ENCODE measurements at regions not wholly inside any gene's neighbourhood (a gene's known extent, or its start where the extent isn't known, plus 50 kb on each side); places are given as distances from the start of the nearest gene placed in this dataset.
A peak's percentile ranks its signal among the peaks of the same experiment; 100 is the strongest.

DNA sequence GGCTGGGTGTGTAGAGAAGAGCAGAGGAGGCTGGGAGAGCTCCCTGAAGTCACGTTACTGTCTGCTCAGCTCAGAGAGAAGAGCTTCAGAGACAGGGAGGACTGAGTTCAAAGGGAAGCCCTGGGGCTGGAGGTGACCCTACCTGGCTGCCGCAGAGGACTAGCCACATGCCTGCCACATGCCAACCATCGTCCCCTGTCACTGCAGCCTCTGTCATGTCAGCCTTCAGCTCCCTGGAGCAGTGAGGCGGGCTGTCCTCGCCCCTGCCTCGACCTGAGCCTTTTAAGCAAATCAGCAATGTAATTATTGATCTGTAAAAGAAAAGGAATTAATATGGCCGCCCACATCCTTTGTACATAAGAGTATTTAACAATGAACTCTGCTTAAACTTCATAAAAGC is 89.3 kb upstream of the RET start:
- Histone ChIP-seq H3K27me3 (replicated peaks in 2 of 5; ENCODE audit: control insufficient read depth in 4 of 5, insufficient read depth in 5 of 5, low read length in 4 of 5) (no peaks in the 10 kb centered on the region), H3K9me3 (ENCODE audit: control extremely low read depth in 1 of 5, control insufficient read depth in 4 of 5, insufficient read depth in 2 of 5, low read depth in 1 of 5, low read length in 4 of 5) (no peaks in the 10 kb centered on the region), H3K36me3 (ENCODE audit: control insufficient read depth in 4 of 4, insufficient read depth in 4 of 4, low read length in 3 of 4) (no peaks in the 10 kb centered on the region), H3K27ac (ENCODE audit: insufficient read depth in 1 of 2, low read depth in 1 of 2, low read length in 2 of 2, poor library complexity in 1 of 2, severe bottlenecking in 2 of 2) (no peak overlapping the region), H3K4me1 (ENCODE audit: control extremely low read depth in 1 of 4, control insufficient read depth in 4 of 4, insufficient read depth in 4 of 4, low read length in 3 of 4) (peaks cover 0 to 15% (median 6%) of the 10 kb centered on the region in 4 experiments), H3K4me3 (ENCODE audit: control insufficient read depth in 1 of 7, extremely low read depth in 1 of 7, insufficient read depth in 4 of 7, low read depth in 2 of 7, low read length in 6 of 7) (no peak overlapping the region)
- POLR2A ChIA-PET: interaction anchor here (0.6 kb wide), 1 partner anchor 43 kb away, joined by 3 read pairs; no protein-coding TSS in a partner anchor
- CTCF ChIA-PET: interaction anchor here (1.5 kb wide), 1 partner anchor 11 kb away, joined by 3 read pairs; no protein-coding TSS in a partner anchor
- WGBS (ENCODE audit: insufficient coverage): 94% methylated on average over 3 of the region's 7 CpGs
- DNase-seq: no peak

DNA sequence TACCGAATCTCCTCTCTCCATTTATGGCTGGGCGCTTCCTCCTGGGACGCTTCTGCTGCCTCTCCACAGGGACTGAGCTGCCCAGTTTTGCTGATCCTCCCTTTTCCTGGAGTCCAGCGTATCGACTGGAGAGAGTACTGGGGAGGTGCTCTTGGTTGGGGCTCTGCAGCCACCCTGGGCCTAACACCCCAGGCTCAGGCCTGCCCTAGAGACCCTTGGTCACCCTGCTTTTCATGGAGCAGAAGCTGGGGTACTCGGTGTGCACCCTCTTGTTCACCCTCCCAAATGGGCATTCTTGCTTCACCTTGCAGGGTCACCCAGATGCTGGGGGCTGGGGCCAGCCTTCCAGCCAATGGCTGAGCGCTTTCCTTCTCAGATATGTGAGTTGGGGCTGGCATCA is 88.8 kb upstream of the RET start:
- no peaks in the 10 kb centered on the region for H3K36me3 ChIP-seq (ENCODE audit: control insufficient read depth in 4 of 4, insufficient read depth in 4 of 4, low read length in 3 of 4)
- CTCF ChIA-PET: interaction anchor here (1.2 to 1.5 kb wide), 2 partner anchors 11 to 94 kb away, joined by 3 to 4 read pairs; no protein-coding TSS in a partner anchor
- 97% methylated on average over 7 of the region's 7 CpGs for WGBS (ENCODE audit: insufficient coverage)
- no peak overlapping the region for H3K4me3 ChIP-seq (ENCODE audit: control insufficient read depth in 1 of 7, extremely low read depth in 1 of 7, insufficient read depth in 4 of 7, low read depth in 2 of 7, low read length in 6 of 7)
- DNase-seq: no peak
- no peak overlapping the region for H3K27ac ChIP-seq (ENCODE audit: insufficient read depth in 1 of 2, low read depth in 1 of 2, low read length in 2 of 2, poor library complexity in 1 of 2, severe bottlenecking in 2 of 2)
- H3K27me3 ChIP-seq (replicated peaks in 2 of 5; ENCODE audit: control insufficient read depth in 4 of 5, insufficient read depth in 5 of 5, low read length in 4 of 5): no peaks in the 10 kb centered on the region
- POLR2A ChIA-PET: no interaction called here
- peaks cover 0 to 15% (median 6%) of the 10 kb centered on the region in 4 experiments for H3K4me1 ChIP-seq (ENCODE audit: control extremely low read depth in 1 of 4, control insufficient read depth in 4 of 4, insufficient read depth in 4 of 4, low read length in 3 of 4)
- H3K9me3 ChIP-seq (ENCODE audit: control extremely low read depth in 1 of 5, control insufficient read depth in 4 of 5, insufficient read depth in 2 of 5, low read depth in 1 of 5, low read length in 4 of 5): no peaks in the 10 kb centered on the region

DNA sequence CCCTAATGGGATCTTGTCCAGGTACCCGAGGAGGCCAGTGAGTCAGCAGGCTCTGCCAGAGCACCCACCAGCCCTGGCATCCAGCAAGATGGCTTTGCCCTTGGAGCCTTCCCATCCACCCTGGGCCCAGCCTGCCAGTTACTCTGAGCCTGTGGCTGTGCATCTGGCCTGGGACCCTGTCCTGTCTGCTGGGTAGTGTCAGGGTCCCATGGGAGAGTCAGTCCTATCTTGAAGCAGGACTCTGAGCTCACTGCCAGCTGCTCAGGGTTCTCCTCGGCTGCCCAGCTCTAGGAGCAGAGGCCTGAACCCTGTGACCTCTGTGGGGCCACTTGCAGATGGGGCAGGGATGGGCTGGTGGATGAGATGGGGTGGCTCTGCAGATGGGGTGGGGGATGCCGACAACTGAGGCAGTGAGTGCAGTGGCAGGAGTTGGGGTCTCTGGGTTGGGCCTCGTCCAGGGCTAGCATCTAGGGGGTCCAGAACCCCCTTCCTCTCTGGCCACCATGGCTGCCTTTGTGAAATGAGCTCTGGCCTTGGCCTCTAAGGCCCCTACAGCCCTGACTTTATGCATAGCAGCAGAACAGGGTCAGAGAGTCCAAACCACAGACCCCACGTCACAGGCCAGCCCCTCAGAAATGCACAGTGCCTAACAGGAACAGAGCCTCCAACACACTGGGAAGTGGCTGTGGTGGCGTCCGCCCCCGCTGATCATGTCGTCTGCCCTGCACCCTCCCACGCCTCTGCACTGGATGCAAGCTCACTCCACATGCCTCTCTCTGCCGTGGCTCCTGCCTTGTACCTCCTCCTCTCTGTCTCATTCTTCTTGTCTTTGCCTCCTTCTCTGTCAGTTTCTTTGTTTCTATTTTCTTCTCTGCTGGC is 88.1 kb upstream of the RET start:
- peak in 2 of 3 donors; percentile 37 to 60 for DNase-seq
- Histone ChIP-seq H3K36me3 (ENCODE audit: control insufficient read depth in 4 of 4, insufficient read depth in 4 of 4, low read length in 3 of 4) (no peaks in the 10 kb centered on the region), H3K27me3 (replicated peaks in 2 of 5; ENCODE audit: control insufficient read depth in 4 of 5, insufficient read depth in 5 of 5, low read length in 4 of 5) (no peaks in the 10 kb centered on the region), H3K9me3 (ENCODE audit: control extremely low read depth in 1 of 5, control insufficient read depth in 4 of 5, insufficient read depth in 2 of 5, low read depth in 1 of 5, low read length in 4 of 5) (no peaks in the 10 kb centered on the region), H3K4me1 (ENCODE audit: control extremely low read depth in 1 of 4, control insufficient read depth in 4 of 4, insufficient read depth in 4 of 4, low read length in 3 of 4) (peaks cover 0 to 15% (median 6%) of the 10 kb centered on the region in 4 experiments), H3K4me3 (ENCODE audit: control insufficient read depth in 1 of 7, extremely low read depth in 1 of 7, insufficient read depth in 4 of 7, low read depth in 2 of 7, low read length in 6 of 7) (no peak overlapping the region), H3K27ac (ENCODE audit: insufficient read depth in 1 of 2, low read depth in 1 of 2, low read length in 2 of 2, poor library complexity in 1 of 2, severe bottlenecking in 2 of 2) (no peak overlapping the region)
- 53% methylated on average over 9 of the region's 11 CpGs for WGBS (ENCODE audit: insufficient coverage)
- CTCF ChIA-PET: interaction anchor here (1.0 to 1.5 kb wide), 3 partner anchors 10 to 93 kb away, joined by 3 to 4 read pairs (median 3); no protein-coding TSS in a partner anchor
- POLR2A ChIA-PET: no interaction called here

DNA sequence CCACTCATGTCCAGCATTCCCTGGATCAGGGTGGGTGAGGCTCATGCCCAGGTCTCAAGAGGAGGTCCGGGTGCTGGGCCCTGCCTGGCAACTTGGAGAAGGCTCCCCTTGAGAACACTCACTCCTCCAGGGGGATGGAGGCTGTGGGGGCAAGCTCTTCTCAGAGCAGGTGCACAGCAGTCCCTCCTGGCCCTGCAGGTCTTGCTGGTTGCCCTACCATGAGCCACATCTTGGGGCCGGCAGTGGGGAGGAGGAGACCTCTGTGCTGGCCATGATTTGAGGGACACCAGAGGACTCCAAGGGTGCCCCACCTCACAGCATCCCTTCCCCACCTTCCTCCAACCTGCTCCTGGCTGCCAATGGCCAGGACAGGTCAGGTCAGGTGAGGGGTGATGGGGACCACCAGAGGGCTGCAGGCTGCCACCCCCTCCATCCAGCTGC is 87.4 kb upstream of the RET start:
- Histone ChIP-seq H3K4me3 (ENCODE audit: control insufficient read depth in 1 of 7, extremely low read depth in 1 of 7, insufficient read depth in 4 of 7, low read depth in 2 of 7, low read length in 6 of 7) (no peak overlapping the region), H3K9me3 (ENCODE audit: control extremely low read depth in 1 of 5, control insufficient read depth in 4 of 5, insufficient read depth in 2 of 5, low read depth in 1 of 5, low read length in 4 of 5) (no peaks in the 10 kb centered on the region), H3K4me1 (ENCODE audit: control extremely low read depth in 1 of 4, control insufficient read depth in 4 of 4, insufficient read depth in 4 of 4, low read length in 3 of 4) (peaks cover 0 to 15% (median 6%) of the 10 kb centered on the region in 4 experiments), H3K27me3 (replicated peaks in 2 of 5; ENCODE audit: control insufficient read depth in 4 of 5, insufficient read depth in 5 of 5, low read length in 4 of 5) (no peaks in the 10 kb centered on the region), H3K27ac (ENCODE audit: insufficient read depth in 1 of 2, low read depth in 1 of 2, low read length in 2 of 2, poor library complexity in 1 of 2, severe bottlenecking in 2 of 2) (no peak overlapping the region), H3K36me3 (ENCODE audit: control insufficient read depth in 4 of 4, insufficient read depth in 4 of 4, low read length in 3 of 4) (no peaks in the 10 kb centered on the region)
- no CpG with 5 or more reads among the region's 2 CpGs for WGBS (ENCODE audit: insufficient coverage)
- CTCF ChIA-PET: interaction anchor here (1.0 to 1.2 kb wide), 2 partner anchors 35 to 93 kb away, joined by 3 to 4 read pairs; no protein-coding TSS in a partner anchor
- DNase-seq: no peak
- POLR2A ChIA-PET: no interaction called here

DNA sequence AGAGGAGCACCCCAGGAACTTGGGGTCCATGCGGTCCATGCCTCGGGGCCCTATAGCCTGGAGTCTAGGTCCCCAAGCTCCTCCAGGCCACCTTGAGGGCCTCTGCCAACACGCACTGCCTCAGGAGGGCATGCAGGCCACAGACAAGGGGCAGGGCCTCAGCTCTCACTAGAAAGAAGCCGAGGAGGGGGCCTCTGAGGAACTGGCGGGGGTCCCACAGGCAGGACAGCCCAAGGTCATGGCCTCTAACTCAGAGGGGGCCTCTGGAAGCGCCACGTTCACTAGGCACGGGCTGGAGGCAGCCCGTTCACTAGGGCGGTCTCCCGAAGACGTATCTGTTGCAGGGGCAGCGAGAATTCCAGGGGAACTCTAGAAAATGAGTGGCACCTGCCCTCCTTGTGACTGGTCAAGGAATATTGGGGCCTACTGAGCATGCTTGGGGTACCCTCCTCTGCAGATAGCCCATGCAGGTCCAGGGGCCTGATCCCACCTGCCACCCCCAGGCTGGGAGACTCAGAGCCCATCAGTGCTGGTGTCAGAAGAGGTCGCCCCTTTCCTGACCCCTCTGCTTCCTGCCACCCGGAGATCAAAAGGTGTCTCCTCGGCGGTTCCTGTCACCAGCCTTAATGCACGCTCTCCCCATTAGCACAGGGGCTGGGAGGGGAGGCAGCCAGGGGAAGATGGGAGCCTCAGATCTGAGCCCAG is 86.7 kb upstream of the RET start:
- H3K9me3 ChIP-seq (ENCODE audit: control extremely low read depth in 1 of 5, control insufficient read depth in 4 of 5, insufficient read depth in 2 of 5, low read depth in 1 of 5, low read length in 4 of 5): no peaks in the 10 kb centered on the region
- DNase-seq: no peak

DNA sequence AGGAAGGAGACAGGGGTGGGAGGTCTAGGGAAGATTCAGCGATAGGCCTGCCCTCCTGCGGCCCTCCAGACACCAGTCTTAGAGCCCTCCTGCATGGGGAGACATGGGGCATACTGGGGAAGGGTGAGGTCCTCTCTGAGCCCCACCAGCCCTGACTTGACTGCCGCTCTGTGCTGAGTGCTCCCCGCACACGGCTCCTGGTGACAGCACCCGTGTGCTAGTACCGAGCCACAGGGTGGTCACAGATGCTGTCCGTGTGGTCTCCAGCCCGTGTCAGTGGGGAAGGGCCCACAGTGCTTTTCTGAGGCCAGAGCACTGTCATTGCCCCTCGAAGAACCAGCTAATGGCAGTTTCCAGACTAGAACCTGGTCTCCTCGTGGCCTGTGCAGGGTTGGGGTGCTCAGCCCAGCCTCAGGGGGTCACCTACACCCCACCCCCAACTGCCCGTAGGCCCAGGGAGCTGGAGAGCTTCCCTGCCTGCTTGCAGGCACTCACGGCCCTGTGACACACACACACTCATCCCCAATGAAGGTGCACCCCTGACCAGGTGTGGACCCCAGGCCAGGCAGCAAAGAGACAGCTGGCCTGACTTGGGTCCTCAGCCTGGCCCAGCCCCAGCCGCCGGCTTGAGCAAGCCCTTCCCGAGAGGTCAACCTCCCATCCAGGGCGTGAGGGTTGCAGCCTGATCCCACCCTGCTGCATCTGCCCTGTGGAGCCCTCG is 86.0 kb upstream of the RET start:
- H3K9me3 ChIP-seq (ENCODE audit: control extremely low read depth in 1 of 5, control insufficient read depth in 4 of 5, insufficient read depth in 2 of 5, low read depth in 1 of 5, low read length in 4 of 5): no peaks in the 10 kb centered on the region
- CTCF ChIA-PET: no interaction called here
- no peak overlapping the region for H3K4me3 ChIP-seq (ENCODE audit: control insufficient read depth in 1 of 7, extremely low read depth in 1 of 7, insufficient read depth in 4 of 7, low read depth in 2 of 7, low read length in 6 of 7)
- no peak overlapping the region for H3K27ac ChIP-seq (ENCODE audit: insufficient read depth in 1 of 2, low read depth in 1 of 2, low read length in 2 of 2, poor library complexity in 1 of 2, severe bottlenecking in 2 of 2)
- H3K4me1 ChIP-seq (ENCODE audit: control extremely low read depth in 1 of 4, control insufficient read depth in 4 of 4, insufficient read depth in 4 of 4, low read length in 3 of 4): peaks cover 0 to 15% (median 6%) of the 10 kb centered on the region in 4 experiments
- no peaks in the 10 kb centered on the region for H3K36me3 ChIP-seq (ENCODE audit: control insufficient read depth in 4 of 4, insufficient read depth in 4 of 4, low read length in 3 of 4)
- POLR2A ChIA-PET: no interaction called here
- no peak for DNase-seq
- WGBS (ENCODE audit: insufficient coverage): 96% methylated on average over 17 of the region's 18 CpGs
- H3K27me3 ChIP-seq (replicated peaks in 2 of 5; ENCODE audit: control insufficient read depth in 4 of 5, insufficient read depth in 5 of 5, low read length in 4 of 5): no peaks in the 10 kb centered on the region

More for the DNA sequence above, 86.7 kb upstream of the RET start:
- POLR2A ChIA-PET: no interaction called here
- Histone ChIP-seq H3K4me3 (ENCODE audit: control insufficient read depth in 1 of 7, extremely low read depth in 1 of 7, insufficient read depth in 4 of 7, low read depth in 2 of 7, low read length in 6 of 7) (no peak overlapping the region), H3K27ac (ENCODE audit: insufficient read depth in 1 of 2, low read depth in 1 of 2, low read length in 2 of 2, poor library complexity in 1 of 2, severe bottlenecking in 2 of 2) (no peak overlapping the region), H3K36me3 (ENCODE audit: control insufficient read depth in 4 of 4, insufficient read depth in 4 of 4, low read length in 3 of 4) (no peaks in the 10 kb centered on the region), H3K4me1 (ENCODE audit: control extremely low read depth in 1 of 4, control insufficient read depth in 4 of 4, insufficient read depth in 4 of 4, low read length in 3 of 4) (peaks cover 0 to 15% (median 6%) of the 10 kb centered on the region in 4 experiments), H3K27me3 (replicated peaks in 2 of 5; ENCODE audit: control insufficient read depth in 4 of 5, insufficient read depth in 5 of 5, low read length in 4 of 5) (no peaks in the 10 kb centered on the region)
- 97% methylated on average over 15 of the region's 18 CpGs for WGBS (ENCODE audit: insufficient coverage)
- CTCF ChIA-PET: no interaction called here
